Prostate gland (tissue), 2 donors: ENCODE measurements at regions not wholly inside any gene's neighbourhood (a gene's known extent, or its start where the extent isn't known, plus 50 kb on each side); places are given as distances from the start of the nearest gene placed in this dataset.

Experiments used
- DNase-seq: peaks from one replicate; pipeline ENCODE4 v3.0.0-alpha.2; 2019; ENCODE audit warnings: low spot score
- H3K27ac ChIP-seq, 2 donors: fragments of 200-600 bp; sonication (generic); 2 replicates each; pipeline ENCODE4 v1.5.1; 2017 to 2019
- H3K27me3 ChIP-seq: fragments of 200-600 bp; sonication (generic); replicated peaks from 2 replicates; pipeline ENCODE4 v1.5.1; 2019; ENCODE audit not compliant: insufficient read depth
- H3K36me3 ChIP-seq, 2 donors: fragments of 200-600 bp; sonication (generic); 1 replicate in 1 of 2; 2 replicates in 1 of 2; pipeline versions ENCODE4 v1.5.1 to v1.8.1; 2017 to 2019
- H3K4me1 ChIP-seq: fragments of 200-600 bp; sonication (generic); replicated peaks from 2 replicates; pipeline ENCODE4 v1.5.1; 2019
- H3K4me3 ChIP-seq, 2 donors: fragments of 200-600 bp; sonication (generic); 2 replicates each; pipeline ENCODE4 v1.5.1; 2017 to 2019
- H3K9me3 ChIP-seq: fragments of 200-600 bp; sonication (generic); 2 replicates; pipeline ENCODE4 v1.5.1; 2017
- CTCF ChIP-seq, 4 experiments: fragments of 200-600 bp in 2 of 4; fragments of 450-650 bp in 2 of 4; sonication (generic) in 2 of 4; IDR thresholded peaks; 1 replicate in 3 of 4; 2 replicates in 1 of 4; pipeline ENCODE4 v1.5.1; 2016 to 2019; ENCODE audit warnings: antibody characterized with exemption in 4 of 4, mild to moderate bottlenecking in 2 of 4, moderate library complexity in 2 of 4
- POLR2A ChIP-seq: fragments of 450-650 bp; IDR thresholded peaks from one replicate; pipeline ENCODE4 v1.6.1; 2016; ENCODE audit warnings: antibody characterized with exemption, mild to moderate bottlenecking
- POLR2AphosphoS5 ChIP-seq: sonication (generic); formaldehyde crosslinking; IDR thresholded peaks from one replicate; pipeline ENCODE4 v1.6.1; 2017; ENCODE audit warnings: antibody characterized with exemption
- WGBS: methylation state at CpG from one replicate; pipeline ENCODE4 v1.1.5; 2018; 5-methylcytosine and 5-hydroxymethylcytosine counted together
- intact Hi-C: fragments of 100-400 bp; cut with DNase I; formaldehyde crosslinking; loops from one replicate; pipeline ENCODE4 v1.14.2; 2022

DNA sequence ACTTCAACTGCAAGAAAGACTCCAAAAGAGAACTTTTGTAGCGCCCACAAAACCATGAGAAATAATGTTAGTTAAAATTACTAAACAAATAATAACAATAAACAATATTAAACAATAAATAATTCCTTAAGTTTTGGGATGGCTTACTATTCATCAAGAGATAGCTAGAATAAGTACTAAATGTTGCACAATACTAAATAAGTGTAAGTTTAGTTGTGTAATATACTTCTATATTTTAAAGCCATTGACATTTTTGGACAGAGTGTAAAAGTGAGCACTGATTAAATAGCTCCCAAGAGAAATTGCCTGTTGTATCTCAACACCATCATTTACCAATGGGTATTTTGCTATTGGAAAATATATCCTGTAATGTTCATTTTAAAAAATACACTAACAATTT is 166.7 kb downstream of the ALG10 start:
- TF ChIP-seq POLR2AphosphoS5 (no peak), POLR2A (no peak)
- intact Hi-C loops: no loop called here
- 84% methylated on average over 1 of the region's 1 CpG for WGBS
- Histone ChIP-seq H3K27me3 (no peaks in the 10 kb centered on the region), H3K9me3 (no peaks in the 10 kb centered on the region), H3K27ac (no peak overlapping the region), H3K4me1 (no peaks in the 10 kb centered on the region), H3K36me3 (no peaks in the 10 kb centered on the region), H3K4me3 (no peak overlapping the region)
- DNase-seq: no peak

GRCh38 chr12:34190054-34190453 is 167.8 kb downstream of the ALG10 start:
- H3K4me3 ChIP-seq: no peak overlapping the region
- no peaks in the 10 kb centered on the region for H3K4me1 ChIP-seq
- H3K27ac ChIP-seq: no peak overlapping the region
- TF ChIP-seq CTCF (IDR thresholded peaks at IDR 0.05) (no peak), POLR2AphosphoS5 (no peak), POLR2A (no peak)
- H3K36me3 ChIP-seq: no peaks in the 10 kb centered on the region
- H3K27me3 ChIP-seq: no peaks in the 10 kb centered on the region
- H3K9me3 ChIP-seq: no peaks in the 10 kb centered on the region
- no peak for DNase-seq
- WGBS: 100% methylated on average over 1 of the region's 1 CpG
- intact Hi-C loops: no loop called here

DNA sequence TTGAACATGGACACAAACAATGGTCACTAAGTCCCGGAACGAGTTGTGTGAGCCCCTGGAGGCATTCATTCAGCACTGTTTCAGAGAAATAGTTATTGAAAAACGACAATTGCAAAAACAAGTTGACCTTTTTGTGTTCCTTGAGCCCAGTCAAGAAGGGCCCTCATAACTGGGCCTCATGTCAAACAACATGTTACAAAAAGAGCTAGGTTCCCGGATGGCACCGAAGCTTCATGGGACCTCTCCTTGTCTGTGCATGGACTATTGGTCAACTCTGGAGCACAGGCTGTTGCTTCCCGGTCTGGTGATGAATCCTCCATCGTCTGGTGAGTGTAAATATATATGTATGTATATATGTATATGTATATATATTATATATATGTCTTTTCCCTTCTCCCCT is 176.6 kb downstream of the ALG10 start:
- Histone ChIP-seq H3K27me3 (no peaks in the 10 kb centered on the region), H3K36me3 (no peaks in the 10 kb centered on the region), H3K27ac (no peak overlapping the region), H3K9me3 (no peaks in the 10 kb centered on the region), H3K4me1 (no peaks in the 10 kb centered on the region), H3K4me3 (no peak overlapping the region)
- TF ChIP-seq POLR2A (no peak), POLR2AphosphoS5 (no peak), CTCF (IDR thresholded peaks at IDR 0.05) (no peak)
- no peak for DNase-seq
- intact Hi-C loops: no loop called here
- WGBS: 62% methylated on average over 7 of the region's 7 CpGs

GRCh38 chr12:34203866-34204620 is 181.7 kb downstream of the ALG10 start:
- DNase-seq: no peak
- H3K27ac ChIP-seq: no peak overlapping the region
- H3K27me3 ChIP-seq: no peaks in the 10 kb centered on the region
- no peak overlapping the region for H3K4me3 ChIP-seq
- H3K9me3 ChIP-seq: no peaks in the 10 kb centered on the region
- intact Hi-C loops: no loop called here
- H3K4me1 ChIP-seq: no peaks in the 10 kb centered on the region
- H3K36me3 ChIP-seq: no peaks in the 10 kb centered on the region
- TF ChIP-seq CTCF (IDR thresholded peaks at IDR 0.05) (no peak), POLR2A (no peak), POLR2AphosphoS5 (no peak)
- 81% methylated on average over 27 of the region's 27 CpGs for WGBS

- Histone ChIP-seq H3K36me3 (no peaks in the 10 kb centered on the region), H3K27ac (no peak overlapping the region), H3K4me3 (no peak overlapping the region), H3K9me3 (no peaks in the 10 kb centered on the region), H3K27me3 (no peaks in the 10 kb centered on the region), H3K4me1 (no peaks in the 10 kb centered on the region)
- WGBS: 83% methylated on average over 10 of the region's 12 CpGs
- no peak for TF ChIP-seq CTCF (IDR thresholded peaks at IDR 0.05)
- no peak for TF ChIP-seq POLR2AphosphoS5
- TF ChIP-seq POLR2A: no peak
- intact Hi-C loops: no loop called here
- no peak for DNase-seq
These were observed 182.6 kb downstream of the ALG10 start for GRCh38 chr12:34204830-34205285.
